ENCODE measurements at regions not wholly inside any gene's neighbourhood (a gene's known extent, or its start where the extent isn't known, plus 50 kb on each side); places are given as distances from the start of the nearest gene placed in this dataset.

- ATAC-seq (ENCODE audit: low FRiP score), result no peak
- no peak for TF ChIP-seq CTCF (IDR thresholded peaks at IDR 0.05)
- DNase-seq (ENCODE audit: low spot score), result no peak
Measured at GRCh38 chr2:172296267-172297046, 130.9 kb upstream of the ITGA6 start.

GRCh38 chr2:172297531-172297930, 129.9 kb upstream of the ITGA6 start:
- TF ChIP-seq CTCF (IDR thresholded peaks at IDR 0.05), result no peak
- DNase-seq (ENCODE audit: low spot score) (no peak), ATAC-seq (ENCODE audit: low FRiP score) (no peak)

GRCh38 chr2:172297950-172298349, 129.4 kb upstream of the ITGA6 start:
- DNase-seq (ENCODE audit: low spot score), result no peak
- TF ChIP-seq CTCF (IDR thresholded peaks at IDR 0.05), result no peak
- ATAC-seq (ENCODE audit: low FRiP score), result no peak

- DNase-seq (ENCODE audit: low spot score), result peak; percentile 26
- no peak for ATAC-seq (ENCODE audit: low FRiP score)
- TF ChIP-seq CTCF (IDR thresholded peaks at IDR 0.05), result no peak
Measured at GRCh38 chr2:172299741-172300140, 127.6 kb upstream of the ITGA6 start.

GRCh38 chr2:172300851-172301250, 126.5 kb upstream of the ITGA6 start:
- ATAC-seq (ENCODE audit: low FRiP score) (no peak), DNase-seq (ENCODE audit: low spot score) (no peak)
- TF ChIP-seq CTCF (IDR thresholded peaks at IDR 0.05), result no peak

GRCh38 chr2:172305066-172305465, 122.3 kb upstream of the ITGA6 start:
- ATAC-seq (ENCODE audit: low FRiP score) (no peak), DNase-seq (ENCODE audit: low spot score) (no peak)
- no peak for TF ChIP-seq CTCF (IDR thresholded peaks at IDR 0.05)

GRCh38 chr2:172307800-172308199, 119.6 kb upstream of the ITGA6 start:
- no peak for ATAC-seq (ENCODE audit: low FRiP score)
- DNase-seq (ENCODE audit: low spot score), result no peak
- TF ChIP-seq CTCF (IDR thresholded peaks at IDR 0.05), result no peak

Data from omental fat pad (tissue), 3 donors.